H1 (cell line): ENCODE measurements at regions not wholly inside any gene's neighbourhood (a gene's known extent, or its start where the extent isn't known, plus 50 kb on each side); places are given as distances from the start of the nearest gene placed in this dataset.

Experiments used
- CTCF ChIA-PET: fragments of 300-600 bp; sonication (Branson Sonifier 250); formaldehyde crosslinking; loops from one replicate; lab custom pipeline; 2021; ENCODE audit not compliant: partially characterized antibody; lab: Charles Lee
- POLR2A ChIA-PET: fragments of 300-600 bp; sonication (Branson Sonifier 250); formaldehyde crosslinking; loops from one replicate; lab custom pipeline; 2021; ENCODE audit warnings: inconsistent platforms; ENCODE audit not compliant: partially characterized antibody; lab: Charles Lee
- DNase-seq, 2 experiments: peaks; one replicate each; pipeline versions ENCODE4 v3.0.0 to v3.0.0-alpha.2; 2010 to 2022; ENCODE audit warnings: low spot score in 2 of 2, low read depth in 1 of 2, mixed read lengths in 1 of 2
- FAIRE-seq: peaks from 2 replicates; lab custom pipeline; 2011; peaks lifted over from hg19 to GRCh38; lab: Jason Lieb, UNC
- H2AFZ ChIP-seq: 2 replicates; pipeline ENCODE4 v1.8.1; 2012; ENCODE audit warnings: low read length, inconsistent platforms
- H2AK5ac ChIP-seq: 2 replicates; pipeline ENCODE4 v1.6.1; 2013; ENCODE audit warnings: low read depth, low read length
- H2BK120ac ChIP-seq: replicated peaks from 2 replicates; pipeline ENCODE3; 2013; ENCODE audit warnings: low read depth, low read length, inconsistent platforms
- H2BK12ac ChIP-seq: 2 replicates; pipeline ENCODE4 v1.6.1; 2013; ENCODE audit warnings: low read depth, low read length
- H2BK15ac ChIP-seq: 2 replicates; pipeline ENCODE4 v1.6.1; 2013; ENCODE audit warnings: low read length
- H2BK20ac ChIP-seq: 2 replicates; pipeline ENCODE4 v1.6.1; 2013; ENCODE audit warnings: low read length
- H2BK5ac ChIP-seq: 2 replicates; pipeline ENCODE4 v1.6.1; 2013; ENCODE audit warnings: low read depth, low read length
- H3K14ac ChIP-seq: 2 replicates; pipeline ENCODE4 v1.6.1; 2013; ENCODE audit warnings: inconsistent platforms; ENCODE audit not compliant: insufficient read length
- H3K18ac ChIP-seq: 2 replicates; pipeline ENCODE4 v1.6.1; 2013; ENCODE audit warnings: low read length; ENCODE audit errors: extremely low read depth
- H3K23ac ChIP-seq: 2 replicates; pipeline ENCODE4 v1.6.1; 2013; ENCODE audit warnings: inconsistent platforms; ENCODE audit not compliant: insufficient read length
- H3K23me2 ChIP-seq: 2 replicates; pipeline ENCODE4 v1.6.1; 2013; ENCODE audit warnings: low read depth, low read length
- H3K27ac ChIP-seq: 2 replicates; pipeline ENCODE4 v1.6.1; 2011; ENCODE audit warnings: low read depth, low read length, inconsistent platforms
- H3K27me3 ChIP-seq, 4 experiments: replicated peaks in 1 of 4; 1 replicate in 1 of 4; 2 replicates in 3 of 4; pipeline versions ENCODE4 v1.6.1 to v1.8.1; 2011 to 2013; ENCODE audit warnings: low read length in 3 of 4, mild to moderate bottlenecking in 3 of 4, inconsistent platforms in 2 of 4, mixed read lengths in 2 of 4, moderate library complexity in 1 of 4; ENCODE audit not compliant: control insufficient read depth in 3 of 4, insufficient read depth in 3 of 4; ENCODE audit errors: extremely low read depth in 1 of 4
- H3K36me3 ChIP-seq, 4 experiments: 2 replicates each; pipeline versions ENCODE4 v1.6.1 to v1.8.1; 2011 to 2013; ENCODE audit warnings: mild to moderate bottlenecking in 4 of 4, low read length in 3 of 4, moderate library complexity in 2 of 4, control low read depth in 1 of 4, inconsistent platforms in 1 of 4; ENCODE audit not compliant: insufficient read depth in 4 of 4, control insufficient read depth in 2 of 4
- H3K4ac ChIP-seq: replicated peaks from 2 replicates; pipeline ENCODE3; 2013; ENCODE audit warnings: low read length, low read depth, mixed read lengths, inconsistent platforms; ENCODE audit not compliant: insufficient read length
- H3K4me1 ChIP-seq, 4 experiments: replicated peaks in 1 of 4; 1 replicate in 1 of 4; 2 replicates in 3 of 4; pipeline versions ENCODE4 v1.6.1 to v1.8.1; 2011 to 2013; ENCODE audit warnings: low read length in 3 of 4, inconsistent platforms in 2 of 4, mixed read lengths in 1 of 4; ENCODE audit not compliant: insufficient read depth in 4 of 4, control insufficient read depth in 3 of 4
- H3K4me2 ChIP-seq, 2 experiments: 2 replicates each; pipeline versions ENCODE4 v1.6.1 to v1.8.1; 2011 to 2013; ENCODE audit warnings: low read depth in 2 of 2, low read length in 2 of 2, control low read depth in 1 of 2, inconsistent platforms in 1 of 2, mild to moderate bottlenecking in 1 of 2; ENCODE audit not compliant: insufficient read depth in 1 of 2
- H3K4me3 ChIP-seq, 4 experiments: fragments of 200-600, 300-600 bp in 1 of 4; sonication (generic), shearing (Covaris generic), sonication (Bioruptor Twin) in 1 of 4; 2 replicates each; pipeline versions ENCODE4 v1.5.1 to v1.8.1; 2011 to 2016; ENCODE audit warnings: low read length in 4 of 4, low read depth in 3 of 4, control low read depth in 2 of 4, inconsistent platforms in 2 of 4, mild to moderate bottlenecking in 2 of 4, mixed read lengths in 1 of 4, moderate library complexity in 1 of 4; ENCODE audit not compliant: insufficient read depth in 2 of 4; ENCODE audit errors: extremely low read depth in 1 of 4
- H3K56ac ChIP-seq: replicated peaks from 2 replicates; pipeline ENCODE3; 2013; ENCODE audit warnings: low read depth, mild to moderate bottlenecking, mixed read lengths, low read length, inconsistent platforms; ENCODE audit not compliant: insufficient read length
- H3K79me1 ChIP-seq: 2 replicates; pipeline ENCODE4 v1.6.1; 2013; ENCODE audit warnings: low read depth, low read length, control low read depth
- H3K79me2 ChIP-seq, 2 experiments: 2 replicates each; pipeline versions ENCODE4 v1.6.1 to v1.8.1; 2012 to 2013; ENCODE audit warnings: low read length in 2 of 2, mild to moderate bottlenecking in 2 of 2, inconsistent platforms in 1 of 2; ENCODE audit not compliant: insufficient read depth in 2 of 2, control insufficient read depth in 1 of 2
- H3K9ac ChIP-seq, 4 experiments: replicated peaks in 1 of 4; 1 replicate in 1 of 4; 2 replicates in 3 of 4; pipeline versions ENCODE4 v1.6.1 to v1.8.1; 2011 to 2013; ENCODE audit warnings: low read depth in 3 of 4, low read length in 3 of 4, control low read depth in 2 of 4, mild to moderate bottlenecking in 2 of 4, moderate library complexity in 2 of 4, inconsistent platforms in 1 of 4; ENCODE audit errors: extremely low read depth in 1 of 4
- H3K9me3 ChIP-seq, 2 experiments: 2 replicates each; pipeline versions ENCODE4 v1.6.1 to v1.8.1; 2012 to 2013; ENCODE audit warnings: mild to moderate bottlenecking in 2 of 2, moderate library complexity in 2 of 2, control low read depth in 1 of 2, inconsistent platforms in 1 of 2, low read depth in 1 of 2, low read length in 1 of 2, mixed read lengths in 1 of 2; ENCODE audit not compliant: insufficient read depth in 2 of 2
- H4K20me1 ChIP-seq, 2 experiments: replicated peaks in 1 of 2; 2 replicates each; pipeline versions ENCODE3 to v1.8.1; 2011 to 2013; ENCODE audit warnings: inconsistent platforms in 2 of 2, low read length in 2 of 2, mild to moderate bottlenecking in 1 of 2; ENCODE audit not compliant: insufficient read depth in 2 of 2, control insufficient read depth in 1 of 2
- H4K5ac ChIP-seq: 2 replicates; pipeline ENCODE4 v1.6.1; 2013; ENCODE audit warnings: low read length, low read depth, mixed read lengths, inconsistent platforms; ENCODE audit not compliant: insufficient read length
- H4K8ac ChIP-seq: 2 replicates; pipeline ENCODE4 v1.8.0; 2013; ENCODE audit warnings: mild to moderate bottlenecking, moderate library complexity, low read length, inconsistent platforms; ENCODE audit not compliant: insufficient read depth; ENCODE audit errors: extremely low read depth
- H4K91ac ChIP-seq: replicated peaks from 2 replicates; pipeline ENCODE3; 2013; ENCODE audit warnings: low read length, mixed read lengths, inconsistent platforms; ENCODE audit not compliant: insufficient read length
- BCL11A ChIP-seq, 2 experiments: IDR thresholded peaks; one replicate each; pipeline ENCODE4 v1.6.1; 2011; ENCODE audit warnings: low read depth in 2 of 2, low read length in 2 of 2, mild to moderate bottlenecking in 2 of 2
- CBX8 ChIP-seq: fragments of 300-800, 300-1000 bp; sonication (generic); IDR thresholded peaks from 2 replicates; pipeline ENCODE4 v1.7.1; 2016; ENCODE audit warnings: low read depth, low read length, borderline replicate concordance
- EP300 ChIP-seq, 2 experiments: IDR thresholded peaks; 1 replicate in 1 of 2; 2 replicates in 1 of 2; pipeline ENCODE4 v1.6.1; 2011 to 2012; ENCODE audit warnings: low read depth in 2 of 2, low read length in 2 of 2, mild to moderate bottlenecking in 2 of 2, borderline replicate concordance in 1 of 2, inconsistent platforms in 1 of 2, moderate library complexity in 1 of 2
- HDAC2 ChIP-seq, 2 experiments: fragments of 300-600 bp in 1 of 2; sonication (generic) in 1 of 2; IDR thresholded peaks; 2 replicates each; pipeline ENCODE4 v1.6.1; 2011 to 2012; ENCODE audit warnings: low read depth in 2 of 2, low read length in 2 of 2, mild to moderate bottlenecking in 2 of 2, moderate library complexity in 2 of 2, borderline replicate concordance in 1 of 2, inconsistent platforms in 1 of 2
- JUN ChIP-seq: IDR thresholded peaks from 2 replicates; pipeline ENCODE4 v1.6.1; 2011; ENCODE audit warnings: low read depth, mild to moderate bottlenecking, improper control_type of control experiment, low read length
- KDM1A ChIP-seq: fragments of 200-600, 300-600 bp; sonication (generic); IDR thresholded peaks from 2 replicates; pipeline ENCODE4 v1.7.1; 2016; ENCODE audit warnings: mild to moderate bottlenecking, low read length, borderline replicate concordance
- KDM5A ChIP-seq: fragments of 200-600 bp; IDR thresholded peaks from 2 replicates; pipeline ENCODE4 v1.7.1; 2012; ENCODE audit warnings: mild to moderate bottlenecking, low read length, inconsistent platforms, mixed read lengths
- NANOG ChIP-seq: IDR thresholded peaks from 2 replicates; pipeline ENCODE4 v1.6.1; 2011; ENCODE audit warnings: low read length, low read depth, mild to moderate bottlenecking, inconsistent platforms; ENCODE audit not compliant: insufficient read depth, poor library complexity, severe bottlenecking
- NRF1 ChIP-seq: IDR thresholded peaks from 2 replicates; pipeline ENCODE4 v1.6.1; 2011; ENCODE audit warnings: mild to moderate bottlenecking, low read depth, low read length, improper control_type of control experiment
- POU5F1 ChIP-seq: IDR thresholded peaks from 2 replicates; pipeline ENCODE4 v1.6.1; 2011; ENCODE audit warnings: low read depth, mild to moderate bottlenecking, low read length, moderate library complexity
- RAD21 ChIP-seq, 2 experiments: IDR thresholded peaks in 1 of 2; conservative IDR thresholded peaks in 1 of 2; 2 replicates each; pipeline ENCODE4 v1.6.1; 2011; ENCODE audit warnings: low read depth in 2 of 2, low read length in 2 of 2, improper control_type of control experiment in 1 of 2, inconsistent platforms in 1 of 2, mild to moderate bottlenecking in 1 of 2, moderate library complexity in 1 of 2
- SIRT6 ChIP-seq: IDR thresholded peaks from one replicate; pipeline ENCODE4 v1.7.1; 2012; ENCODE audit warnings: low read length, inconsistent platforms
- SP1 ChIP-seq: IDR thresholded peaks from 2 replicates; pipeline ENCODE4 v1.6.1; 2011; ENCODE audit warnings: low read depth, low read length
- YY1 ChIP-seq: IDR thresholded peaks from 2 replicates; pipeline ENCODE4 v1.6.1; 2011; ENCODE audit warnings: low read depth, mild to moderate bottlenecking, low read length
- ZNF274 ChIP-seq: IDR thresholded peaks from 2 replicates; pipeline ENCODE4 v1.7.0; 2012; ENCODE audit warnings: low read length, borderline replicate concordance; ENCODE audit errors: extremely low read depth
- WGBS, 2 experiments: shearing (Covaris generic) in 1 of 2; methylation state at CpG; one replicate each; pipeline versions ENCODE4 v1.1.6 to v1.1.7; 2013 to 2015; ENCODE audit warnings: low lambda C conversion rate in 2 of 2, mixed read lengths in 2 of 2, inconsistent platforms in 1 of 2, low coverage in 1 of 2, missing lambda C conversion rate in 1 of 2; ENCODE audit not compliant: insufficient replicate concordance in 2 of 2, insufficient coverage in 1 of 2, insufficient read length in 1 of 2; ENCODE audit errors: extremely low coverage in 1 of 2, missing lambda C conversion rate in 1 of 2; 5-methylcytosine and 5-hydroxymethylcytosine counted together

- Histone ChIP-seq H4K20me1 (no peaks in the 10 kb centered on the region), H3K79me1 (no peaks in the 10 kb centered on the region), H3K4me2 (no peak overlapping the region), H3K4me3 (no peak overlapping the region), H3K18ac (no peak overlapping the region), H2BK20ac (no peak overlapping the region), H3K27ac (no peak overlapping the region), H4K5ac (no peak overlapping the region), H3K23me2 (no peaks in the 10 kb centered on the region), H3K36me3 (no peaks in the 10 kb centered on the region), H3K14ac (no peak overlapping the region), H4K91ac (no peak overlapping the region), H2BK12ac (no peak overlapping the region), H3K9ac (no peak overlapping the region), H3K9me3 (no peaks in the 10 kb centered on the region; a peak in 1 of 4 replicates), H2BK5ac (no peak overlapping the region), H2AFZ (no peak overlapping the region), H2AK5ac (no peak overlapping the region), H3K4me1 (no peaks in the 10 kb centered on the region), H3K4ac (no peak overlapping the region), H2BK120ac (no peak overlapping the region), H3K27me3 (no peaks in the 10 kb centered on the region), H3K56ac (no peak overlapping the region), H2BK15ac (no peak overlapping the region), H4K8ac (no peak overlapping the region), H3K23ac (no peak overlapping the region), H3K79me2 (no peaks in the 10 kb centered on the region)
- WGBS, 2 experiments: 73% methylated on average over 2 of the region's 2 CpGs; no CpG with 5 or more reads in 1 of the 2 experiments
- ChIA-PET POLR2A (no interaction called here), CTCF (no interaction called here)
- no peak for FAIRE-seq
- no peak for DNase-seq
- TF ChIP-seq HDAC2 (IDR thresholded peaks at IDR 0.05; ENCODE audit: borderline replicate concordance in 1 of 2, low read depth in 2 of 2, low read length in 2 of 2) (no peak), ZNF274 (no peak), BCL11A (IDR thresholded peaks at IDR 0.05; ENCODE audit: low read depth in 2 of 2, low read length in 2 of 2) (no peak), KDM5A (no peak), NANOG (no peak), SP1 (no peak), POU5F1 (no peak), JUN (no peak), EP300 (IDR thresholded peaks at IDR 0.05; ENCODE audit: borderline replicate concordance in 1 of 2, low read depth in 2 of 2, low read length in 2 of 2) (no peak), NRF1 (no peak), CBX8 (no peak), RAD21 (IDR thresholded peaks at IDR 0.05 in 1 of 2, conservative IDR thresholded peaks at IDR 0.05 in 1 of 2; ENCODE audit: low read depth in 2 of 2, low read length in 2 of 2) (no peak), YY1 (no peak), KDM1A (no peak), SIRT6 (no peak)
Measured at GRCh38 chr4:123615901-123616300, 219.3 kb downstream of the SPRY1 start.
